HEK293T (cell line): ENCODE measurements at regions not wholly inside any gene's neighbourhood (a gene's known extent, or its start where the extent isn't known, plus 50 kb on each side); places are given as distances from the start of the nearest gene placed in this dataset.

Source experiments
- ARNT ChIP-seq: fragments of 450-650 bp; IDR thresholded peaks from 2 replicates; pipeline ENCODE4 v1.6.1; 2017; ENCODE audit warnings: mild to moderate bottlenecking
- BHLHE40 ChIP-seq: fragments of 450-650 bp; IDR thresholded peaks from 2 replicates; pipeline ENCODE4 v1.6.1; 2016; ENCODE audit warnings: mild to moderate bottlenecking, moderate library complexity, borderline replicate concordance
- ELF4 ChIP-seq: fragments of 450-650 bp; IDR thresholded peaks from 2 replicates; pipeline ENCODE4 v1.6.1; 2017; ENCODE audit warnings: antibody characterized with exemption
- FOXM1 ChIP-seq: fragments of 450-650 bp; IDR thresholded peaks from 2 replicates; pipeline ENCODE4 v1.6.1; 2017; ENCODE audit warnings: mild to moderate bottlenecking, borderline replicate concordance
- LEF1 ChIP-seq: fragments of 450-650 bp; IDR thresholded peaks from 2 replicates; pipeline ENCODE4 v1.6.1; 2017; ENCODE audit warnings: mild to moderate bottlenecking, borderline replicate concordance
- TF ChIP-seq, protein P1 (sequence below): fragments of 450-650 bp; IDR thresholded peaks from 2 replicates; pipeline ENCODE4 v1.6.1; 2016

DNA sequence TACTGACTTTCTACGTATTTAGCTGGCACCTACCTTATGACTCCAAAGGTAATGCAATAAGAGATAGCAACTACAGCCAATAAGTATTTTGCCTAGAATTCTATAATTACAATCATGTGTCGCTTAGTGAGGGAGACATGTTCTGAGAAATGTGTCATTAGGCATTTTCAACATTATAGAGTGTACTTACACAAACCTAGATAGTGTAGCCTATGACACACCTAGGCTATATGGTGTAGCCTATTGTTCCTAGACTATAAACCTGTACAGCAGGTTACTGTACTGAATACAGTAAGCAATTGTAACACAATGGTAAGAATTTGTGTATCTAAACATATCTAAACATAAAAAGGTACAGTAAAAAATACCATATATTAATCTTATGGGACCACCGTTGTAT, 363.4 kb upstream of the DPH6 start:
- TF ChIP-seq LEF1 (no peak), ARNT (no peak), BHLHE40 (no peak), ELF4 (no peak), FOXM1 (no peak)
- TF ChIP-seq, protein P1, sequence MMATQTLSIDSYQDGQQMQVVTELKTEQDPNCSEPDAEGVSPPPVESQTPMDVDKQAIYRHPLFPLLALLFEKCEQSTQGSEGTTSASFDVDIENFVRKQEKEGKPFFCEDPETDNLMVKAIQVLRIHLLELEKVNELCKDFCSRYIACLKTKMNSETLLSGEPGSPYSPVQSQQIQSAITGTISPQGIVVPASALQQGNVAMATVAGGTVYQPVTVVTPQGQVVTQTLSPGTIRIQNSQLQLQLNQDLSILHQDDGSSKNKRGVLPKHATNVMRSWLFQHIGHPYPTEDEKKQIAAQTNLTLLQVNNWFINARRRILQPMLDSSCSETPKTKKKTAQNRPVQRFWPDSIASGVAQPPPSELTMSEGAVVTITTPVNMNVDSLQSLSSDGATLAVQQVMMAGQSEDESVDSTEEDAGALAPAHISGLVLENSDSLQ, result no peak
